ENCODE measurements at regions not wholly inside any gene's neighbourhood (a gene's known extent, or its start where the extent isn't known, plus 50 kb on each side); places are given as distances from the start of the nearest gene placed in this dataset.

DNA sequence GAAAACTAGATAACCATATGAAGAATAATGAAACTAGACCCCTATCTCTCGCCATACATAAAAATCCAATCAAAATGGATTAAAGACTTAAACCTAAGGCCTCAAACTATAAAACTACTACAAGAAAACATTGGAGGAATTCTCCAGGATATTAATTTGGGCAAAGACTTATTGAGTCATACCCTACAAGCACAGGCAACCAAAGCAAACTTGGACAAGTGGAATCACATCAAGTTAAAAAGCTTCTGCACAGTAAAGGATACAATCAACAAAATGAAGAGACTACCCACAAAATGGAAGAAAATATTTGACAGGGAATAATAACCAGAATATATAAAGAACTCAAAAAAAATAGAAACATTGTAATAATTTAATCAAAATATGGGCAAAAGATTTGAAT lies 505.4 kb downstream of the KCNT2 start:
- TF ChIP-seq CTCF (IDR thresholded peaks at IDR 0.05; ENCODE audit: insufficient read depth, low read length) (no peak), POLR2AphosphoS5 (IDR thresholded peaks at IDR 0.05; ENCODE audit: low read depth) (no peak), SPI1 (IDR thresholded peaks at IDR 0.05; ENCODE audit: borderline replicate concordance, low read depth) (no peak), REST (IDR thresholded peaks at IDR 0.05; ENCODE audit: insufficient replicate concordance, low read depth) (no peak), GABPA (IDR thresholded peaks at IDR 0.05; ENCODE audit: low read depth) (no peak)
- Histone ChIP-seq H3K27ac (replicated peaks) (no peak overlapping the region), H3K27me3 (ENCODE audit: insufficient read depth, poor library complexity, severe bottlenecking) (no peaks in the 10 kb centered on the region), H3K4me3 (replicated peaks; ENCODE audit: insufficient read depth, low read length) (no peak overlapping the region)
- DNase-seq (ENCODE audit: low read depth in 1 of 2, low spot score in 1 of 2) = no peak

GRCh38 chr1:196098000-196098399 lies 510.2 kb downstream of the KCNT2 start:
- TF ChIP-seq GABPA (IDR thresholded peaks at IDR 0.05; ENCODE audit: low read depth) (no peak), POLR2AphosphoS5 (IDR thresholded peaks at IDR 0.05; ENCODE audit: low read depth) (no peak), SPI1 (IDR thresholded peaks at IDR 0.05; ENCODE audit: borderline replicate concordance, low read depth) (no peak), CTCF (IDR thresholded peaks at IDR 0.05; ENCODE audit: insufficient read depth, low read length) (no peak), REST (IDR thresholded peaks at IDR 0.05; ENCODE audit: insufficient replicate concordance, low read depth) (no peak)
- H3K4me3 ChIP-seq (replicated peaks; ENCODE audit: insufficient read depth, low read length) = no peak overlapping the region
- no peak overlapping the region for H3K27ac ChIP-seq (replicated peaks)
- H3K27me3 ChIP-seq (ENCODE audit: insufficient read depth, poor library complexity, severe bottlenecking) = no peaks in the 10 kb centered on the region
- no peak for DNase-seq (ENCODE audit: low read depth in 1 of 2, low spot score in 1 of 2)

GRCh38 chr1:196094821-196095220 lies 513.4 kb downstream of the KCNT2 start:
- Histone ChIP-seq H3K4me3 (replicated peaks; ENCODE audit: insufficient read depth, low read length) (no peak overlapping the region), H3K27me3 (ENCODE audit: insufficient read depth, poor library complexity, severe bottlenecking) (no peaks in the 10 kb centered on the region), H3K27ac (replicated peaks) (no peak overlapping the region)
- DNase-seq (ENCODE audit: low read depth in 1 of 2, low spot score in 1 of 2) = no peak
- no peak for TF ChIP-seq POLR2AphosphoS5 (IDR thresholded peaks at IDR 0.05; ENCODE audit: low read depth)
- no peak for TF ChIP-seq GABPA (IDR thresholded peaks at IDR 0.05; ENCODE audit: low read depth)
- TF ChIP-seq SPI1 (IDR thresholded peaks at IDR 0.05; ENCODE audit: borderline replicate concordance, low read depth) = no peak
- no peak for TF ChIP-seq REST (IDR thresholded peaks at IDR 0.05; ENCODE audit: insufficient replicate concordance, low read depth)
- TF ChIP-seq CTCF (IDR thresholded peaks at IDR 0.05; ENCODE audit: insufficient read depth, low read length) = no peak

Data from HL-60 (cell line).